ENCODE measurements at regions not wholly inside any gene's neighbourhood (a gene's known extent, or its start where the extent isn't known, plus 50 kb on each side); places are given as distances from the start of the nearest gene placed in this dataset.

DNA sequence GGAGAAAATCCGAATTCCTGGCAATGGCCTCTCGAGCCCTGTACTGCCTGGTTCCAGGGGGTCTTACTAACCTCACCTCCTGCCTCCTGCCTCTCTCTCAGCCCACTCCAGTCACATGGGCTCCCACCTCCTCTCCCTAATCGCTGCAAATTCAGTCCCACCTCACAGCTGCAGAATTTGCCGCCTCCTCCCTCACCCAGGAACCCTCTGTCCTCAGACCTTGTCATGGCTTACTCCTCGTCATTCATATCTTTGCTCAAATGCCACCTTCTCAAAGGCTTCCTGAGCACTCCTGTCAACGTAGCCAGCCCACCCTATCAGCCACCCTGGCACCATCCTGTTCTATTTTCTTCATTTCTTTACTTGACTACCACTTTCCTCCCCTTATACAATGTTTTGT is 89.0 kb downstream of the SLC2A10 start:
- no peak for TF ChIP-seq EZH2 (IDR thresholded peaks at IDR 0.05; ENCODE audit: low read length)
- TF ChIP-seq, protein P1, sequence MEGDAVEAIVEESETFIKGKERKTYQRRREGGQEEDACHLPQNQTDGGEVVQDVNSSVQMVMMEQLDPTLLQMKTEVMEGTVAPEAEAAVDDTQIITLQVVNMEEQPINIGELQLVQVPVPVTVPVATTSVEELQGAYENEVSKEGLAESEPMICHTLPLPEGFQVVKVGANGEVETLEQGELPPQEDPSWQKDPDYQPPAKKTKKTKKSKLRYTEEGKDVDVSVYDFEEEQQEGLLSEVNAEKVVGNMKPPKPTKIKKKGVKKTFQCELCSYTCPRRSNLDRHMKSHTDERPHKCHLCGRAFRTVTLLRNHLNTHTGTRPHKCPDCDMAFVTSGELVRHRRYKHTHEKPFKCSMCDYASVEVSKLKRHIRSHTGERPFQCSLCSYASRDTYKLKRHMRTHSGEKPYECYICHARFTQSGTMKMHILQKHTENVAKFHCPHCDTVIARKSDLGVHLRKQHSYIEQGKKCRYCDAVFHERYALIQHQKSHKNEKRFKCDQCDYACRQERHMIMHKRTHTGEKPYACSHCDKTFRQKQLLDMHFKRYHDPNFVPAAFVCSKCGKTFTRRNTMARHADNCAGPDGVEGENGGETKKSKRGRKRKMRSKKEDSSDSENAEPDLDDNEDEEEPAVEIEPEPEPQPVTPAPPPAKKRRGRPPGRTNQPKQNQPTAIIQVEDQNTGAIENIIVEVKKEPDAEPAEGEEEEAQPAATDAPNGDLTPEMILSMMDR (optimal IDR thresholded peaks at IDR 0.05 in 1 of 3, IDR thresholded peaks at IDR 0.05 in 1 of 3, conservative IDR thresholded peaks at IDR 0.05 in 1 of 3; ENCODE audit: extremely low read depth in 1 of 3, insufficient read depth in 2 of 3, low read length in 3 of 3): no peak
